ENCODE measurements at regions not wholly inside any gene's neighbourhood (a gene's known extent, or its start where the extent isn't known, plus 50 kb on each side); places are given as distances from the start of the nearest gene placed in this dataset.

DNA sequence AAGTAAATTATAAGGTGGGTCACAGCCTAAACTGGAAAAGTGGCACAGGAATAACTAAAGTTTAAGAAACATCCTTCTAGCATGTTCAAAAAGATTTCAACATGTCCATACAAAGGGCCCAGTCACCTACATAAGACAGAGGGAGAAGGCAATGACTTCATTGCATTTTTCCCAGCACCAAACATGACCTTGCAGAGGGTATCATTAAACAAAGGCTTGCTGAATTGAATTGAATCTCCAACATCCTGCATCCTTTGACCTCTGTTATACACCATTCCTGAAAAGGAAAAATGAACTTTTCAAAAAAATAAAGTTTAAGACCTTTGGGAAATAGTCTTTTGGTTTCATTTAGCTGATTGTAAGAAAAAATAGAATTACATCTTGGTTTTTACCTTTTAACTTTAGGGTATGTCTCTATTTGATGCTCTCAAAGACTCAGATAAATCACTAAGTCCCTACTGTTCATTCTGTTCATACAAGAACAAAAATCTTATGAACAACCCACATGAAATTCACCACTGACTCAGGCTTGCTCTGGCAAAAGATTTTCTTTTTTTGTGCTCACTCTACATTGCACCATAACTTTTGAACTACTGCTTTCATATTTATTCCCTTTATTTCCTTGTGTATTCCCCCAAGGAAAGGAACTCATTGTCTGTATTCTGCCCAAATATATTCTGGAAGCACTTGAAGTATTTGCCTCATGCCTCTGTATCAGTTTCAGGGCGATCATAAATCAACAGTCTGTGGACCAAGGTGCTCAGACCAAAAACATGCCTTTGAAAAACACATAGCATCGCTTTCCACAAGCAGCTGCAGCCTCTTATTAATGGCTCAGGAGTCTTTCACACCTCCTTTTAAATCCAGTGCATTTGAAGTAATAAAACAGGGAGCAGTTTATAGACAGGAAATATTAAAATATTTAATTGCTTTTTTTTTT, 121.7 kb downstream of the DUSP6 start:
- H3K4me3 ChIP-seq (ENCODE audit: low read length), result no peak overlapping the region
- no peaks in the 10 kb centered on the region for H3F3A ChIP-seq (ENCODE audit: control insufficient read depth, insufficient read depth)
- H3K79me2 ChIP-seq (ENCODE audit: control insufficient read depth, low read length), result no peaks in the 10 kb centered on the region
- no peaks in the 10 kb centered on the region for H3K9me3 ChIP-seq (ENCODE audit: control insufficient read depth, insufficient read depth, low read length)
- H4K20me1 ChIP-seq (ENCODE audit: control insufficient read depth, insufficient read depth, low read depth, low read length), result no peaks in the 10 kb centered on the region
- H3K27ac ChIP-seq (ENCODE audit: low read depth, low read length), result no peak overlapping the region
- H3K9me2 ChIP-seq (replicated peaks; ENCODE audit: control insufficient read depth, low read length), result no peaks in the 10 kb centered on the region
- no peak for TF ChIP-seq EZH2phosphoT487 (IDR thresholded peaks at IDR 0.05; ENCODE audit: borderline replicate concordance, low read length)
- TF ChIP-seq, protein P1, sequence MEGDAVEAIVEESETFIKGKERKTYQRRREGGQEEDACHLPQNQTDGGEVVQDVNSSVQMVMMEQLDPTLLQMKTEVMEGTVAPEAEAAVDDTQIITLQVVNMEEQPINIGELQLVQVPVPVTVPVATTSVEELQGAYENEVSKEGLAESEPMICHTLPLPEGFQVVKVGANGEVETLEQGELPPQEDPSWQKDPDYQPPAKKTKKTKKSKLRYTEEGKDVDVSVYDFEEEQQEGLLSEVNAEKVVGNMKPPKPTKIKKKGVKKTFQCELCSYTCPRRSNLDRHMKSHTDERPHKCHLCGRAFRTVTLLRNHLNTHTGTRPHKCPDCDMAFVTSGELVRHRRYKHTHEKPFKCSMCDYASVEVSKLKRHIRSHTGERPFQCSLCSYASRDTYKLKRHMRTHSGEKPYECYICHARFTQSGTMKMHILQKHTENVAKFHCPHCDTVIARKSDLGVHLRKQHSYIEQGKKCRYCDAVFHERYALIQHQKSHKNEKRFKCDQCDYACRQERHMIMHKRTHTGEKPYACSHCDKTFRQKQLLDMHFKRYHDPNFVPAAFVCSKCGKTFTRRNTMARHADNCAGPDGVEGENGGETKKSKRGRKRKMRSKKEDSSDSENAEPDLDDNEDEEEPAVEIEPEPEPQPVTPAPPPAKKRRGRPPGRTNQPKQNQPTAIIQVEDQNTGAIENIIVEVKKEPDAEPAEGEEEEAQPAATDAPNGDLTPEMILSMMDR (IDR thresholded peaks at IDR 0.05; ENCODE audit: low read depth, low read length, poor library complexity, severe bottlenecking), result no peak
- H3K36me3 ChIP-seq (ENCODE audit: control insufficient read depth, low read length), result no peaks in the 10 kb centered on the region
- no peaks in the 10 kb centered on the region for H3K4me1 ChIP-seq (ENCODE audit: control insufficient read depth, low read length)
- peaks cover 9% of the 10 kb centered on the region; the same call in 1 of the 2 replicates for H3K27me3 ChIP-seq (ENCODE audit: control insufficient read depth, low read length)
- H3K4me2 ChIP-seq (ENCODE audit: low read length), result no peak overlapping the region

DNA sequence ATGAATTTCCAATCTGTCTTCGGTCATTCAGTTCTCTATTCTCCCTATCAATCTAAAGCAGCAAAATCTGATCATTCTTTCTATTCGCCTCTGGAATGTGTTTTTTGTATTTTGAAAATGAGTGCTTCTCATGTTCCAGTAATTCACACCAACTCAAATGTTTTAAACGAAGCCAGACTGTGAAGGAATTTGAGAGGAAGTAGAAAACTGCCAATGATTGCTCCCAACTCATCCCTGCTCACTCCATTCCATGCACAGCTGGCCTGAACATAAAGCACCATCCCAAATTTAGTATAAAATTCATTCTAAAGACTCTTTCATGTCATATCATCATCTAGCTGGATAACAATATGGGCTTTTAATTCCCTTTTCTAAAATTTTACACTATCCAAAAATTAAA, 123.8 kb downstream of the DUSP6 start:
- H3K27ac ChIP-seq (ENCODE audit: low read depth, low read length), result no peak overlapping the region
- H3K4me2 ChIP-seq (ENCODE audit: low read length), result no peak overlapping the region
- H3K27me3 ChIP-seq (ENCODE audit: control insufficient read depth, low read length), result peaks cover 9% of the 10 kb centered on the region; the same call in 1 of the 2 replicates
- H3K9me2 ChIP-seq (replicated peaks; ENCODE audit: control insufficient read depth, low read length), result no peaks in the 10 kb centered on the region
- H3K9me3 ChIP-seq (ENCODE audit: control insufficient read depth, insufficient read depth, low read length), result no peaks in the 10 kb centered on the region
- TF ChIP-seq, protein P1 (IDR thresholded peaks at IDR 0.05; ENCODE audit: low read depth, low read length, poor library complexity, severe bottlenecking), result no peak
- no peak for TF ChIP-seq EZH2phosphoT487 (IDR thresholded peaks at IDR 0.05; ENCODE audit: borderline replicate concordance, low read length)
- no peaks in the 10 kb centered on the region for H3F3A ChIP-seq (ENCODE audit: control insufficient read depth, insufficient read depth)
- no peaks in the 10 kb centered on the region for H3K36me3 ChIP-seq (ENCODE audit: control insufficient read depth, low read length)
- no peak overlapping the region for H3K4me3 ChIP-seq (ENCODE audit: low read length)
- no peaks in the 10 kb centered on the region for H3K4me1 ChIP-seq (ENCODE audit: control insufficient read depth, low read length)
- H4K20me1 ChIP-seq (ENCODE audit: control insufficient read depth, insufficient read depth, low read depth, low read length), result no peaks in the 10 kb centered on the region
- no peaks in the 10 kb centered on the region for H3K79me2 ChIP-seq (ENCODE audit: control insufficient read depth, low read length)

DNA sequence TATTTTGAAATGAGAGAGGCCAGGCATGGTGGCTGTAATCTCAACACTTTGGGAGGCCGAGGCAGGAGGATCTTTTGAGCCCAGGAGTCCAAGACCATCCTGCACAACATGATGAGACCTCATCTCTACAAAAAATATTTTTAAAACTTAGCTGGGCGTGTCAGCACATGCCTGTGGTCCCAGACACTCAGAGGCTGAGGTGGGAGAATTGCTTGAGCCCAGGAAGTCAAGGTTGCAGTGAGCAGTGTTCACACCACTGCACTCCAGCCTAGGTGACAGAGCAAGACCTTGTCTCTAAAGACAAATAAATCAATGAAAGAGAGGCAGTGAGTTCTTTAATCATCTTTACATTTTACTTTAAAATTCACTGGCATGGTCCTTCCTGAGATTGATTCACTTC, 124.5 kb downstream of the DUSP6 start:
- TF ChIP-seq, protein P1 (IDR thresholded peaks at IDR 0.05; ENCODE audit: low read depth, low read length, poor library complexity, severe bottlenecking), result no peak
- no peak for TF ChIP-seq EZH2phosphoT487 (IDR thresholded peaks at IDR 0.05; ENCODE audit: borderline replicate concordance, low read length)
- Histone ChIP-seq H3K27me3 (ENCODE audit: control insufficient read depth, low read length) (peaks cover 9% of the 10 kb centered on the region; the same call in 1 of the 2 replicates), H3F3A (ENCODE audit: control insufficient read depth, insufficient read depth) (no peaks in the 10 kb centered on the region), H3K4me3 (ENCODE audit: low read length) (no peak overlapping the region), H3K27ac (ENCODE audit: low read depth, low read length) (no peak overlapping the region), H3K9me2 (replicated peaks; ENCODE audit: control insufficient read depth, low read length) (no peaks in the 10 kb centered on the region), H3K9me3 (ENCODE audit: control insufficient read depth, insufficient read depth, low read length) (no peaks in the 10 kb centered on the region), H3K79me2 (ENCODE audit: control insufficient read depth, low read length) (no peaks in the 10 kb centered on the region), H3K4me1 (ENCODE audit: control insufficient read depth, low read length) (no peaks in the 10 kb centered on the region), H4K20me1 (ENCODE audit: control insufficient read depth, insufficient read depth, low read depth, low read length) (no peaks in the 10 kb centered on the region), H3K4me2 (ENCODE audit: low read length) (no peak overlapping the region), H3K36me3 (ENCODE audit: control insufficient read depth, low read length) (no peaks in the 10 kb centered on the region)

Measured in DOHH2 (cell line).